ENCODE measurements at regions not wholly inside any gene's neighbourhood (a gene's known extent, or its start where the extent isn't known, plus 50 kb on each side); places are given as distances from the start of the nearest gene placed in this dataset.

DNA sequence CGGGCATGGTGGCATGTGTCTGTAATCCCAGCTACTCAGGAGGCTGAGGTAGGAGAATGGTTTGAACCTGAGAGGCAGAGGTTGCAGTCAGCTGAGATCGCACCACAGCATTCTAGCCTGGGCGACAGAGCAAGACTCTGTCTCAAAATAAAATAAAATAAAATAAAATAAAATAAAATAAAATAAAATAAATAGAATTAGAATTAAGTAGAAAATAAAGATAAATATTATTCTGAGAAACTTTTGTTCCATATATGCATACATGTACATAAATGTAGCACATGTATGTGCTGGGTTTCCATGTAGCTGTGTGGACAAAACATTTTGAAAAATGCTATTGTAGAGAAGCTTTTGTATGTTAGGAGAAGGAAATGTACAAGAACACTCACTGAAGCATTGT lies 129.4 kb upstream of the VLDLR start:
- H3K4ac ChIP-seq (ENCODE audit: low read depth, low read length): no peak overlapping the region
- peaks cover 3% of the 10 kb centered on the region for H3K4me1 ChIP-seq (ENCODE audit: control insufficient read depth, low read depth, low read length)
- H2BK120ac ChIP-seq (ENCODE audit: low read depth, low read length): no peak overlapping the region
- no peak overlapping the region for H3K27ac ChIP-seq (ENCODE audit: low read depth, low read length)
- no peak overlapping the region for H3K23ac ChIP-seq (ENCODE audit: low read length)
- H4K8ac ChIP-seq (ENCODE audit: low read depth, low read length): no peak overlapping the region
- H2AK5ac ChIP-seq (ENCODE audit: low read length): no peak overlapping the region
- WGBS (ENCODE audit: extremely low coverage, insufficient coverage, low lambda C conversion rate): no CpG with 5 or more reads among the region's 3 CpGs
- no peaks in the 10 kb centered on the region for H3K27me3 ChIP-seq (ENCODE audit: insufficient read depth, low read length, poor library complexity)
- no peaks in the 10 kb centered on the region for H3K79me2 ChIP-seq (ENCODE audit: control insufficient read depth, insufficient read depth, low read length)
- no peak overlapping the region for H3K18ac ChIP-seq (ENCODE audit: low read length)
- no peak overlapping the region for H3K4me2 ChIP-seq (ENCODE audit: low read length)
- H3K36me3 ChIP-seq (ENCODE audit: control insufficient read depth, insufficient read depth, low read length): no peaks in the 10 kb centered on the region
- no peak overlapping the region for H2BK5ac ChIP-seq (ENCODE audit: low read length)
- no peak overlapping the region for H3K9ac ChIP-seq (ENCODE audit: low read length)
- H3K56ac ChIP-seq (ENCODE audit: low read length): no peak overlapping the region
- no peak overlapping the region for H2BK15ac ChIP-seq (replicated peaks; ENCODE audit: low read depth)
- H3K79me1 ChIP-seq (ENCODE audit: low read length): no peaks in the 10 kb centered on the region
- no peak overlapping the region for H4K5ac ChIP-seq (ENCODE audit: low read length)
- no peak overlapping the region for H3K4me3 ChIP-seq (ENCODE audit: low read length)
- DNase-seq: no peak

DNA sequence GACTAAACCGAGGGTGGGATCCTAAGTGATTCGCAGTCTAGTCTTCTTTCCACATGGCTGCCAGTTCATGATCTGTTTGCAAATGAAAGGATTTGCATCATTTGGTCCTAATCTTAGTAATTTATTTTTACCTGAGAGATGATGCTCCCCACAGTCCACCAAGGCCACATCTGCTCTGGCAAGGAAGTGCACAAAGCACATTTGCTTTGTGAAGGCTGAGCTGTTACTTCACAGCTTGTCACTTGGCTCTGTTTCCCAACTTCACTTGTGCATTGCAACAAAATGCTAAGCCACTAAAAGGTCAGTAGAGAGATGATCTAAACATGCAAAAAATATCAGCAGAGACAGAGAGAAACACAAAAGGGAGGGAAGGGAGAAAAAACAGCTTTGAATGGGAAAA lies 128.5 kb upstream of the VLDLR start:
- WGBS (ENCODE audit: extremely low coverage, insufficient coverage, low lambda C conversion rate): no CpG with 5 or more reads among the region's 2 CpGs
- no peak overlapping the region for H2BK5ac ChIP-seq (ENCODE audit: low read length)
- H3K79me1 ChIP-seq (ENCODE audit: low read length): no peaks in the 10 kb centered on the region
- DNase-seq: no peak
- H3K4me2 ChIP-seq (ENCODE audit: low read length): no peak overlapping the region
- H3K4me3 ChIP-seq (ENCODE audit: low read length): no peak overlapping the region
- no peak overlapping the region for H3K18ac ChIP-seq (ENCODE audit: low read length)
- no peak overlapping the region for H3K4ac ChIP-seq (ENCODE audit: low read depth, low read length)
- H3K27me3 ChIP-seq (ENCODE audit: insufficient read depth, low read length, poor library complexity): no peaks in the 10 kb centered on the region
- no peak overlapping the region for H2AK5ac ChIP-seq (ENCODE audit: low read length)
- no peak overlapping the region for H3K23ac ChIP-seq (ENCODE audit: low read length)
- no peak overlapping the region for H3K27ac ChIP-seq (ENCODE audit: low read depth, low read length)
- H3K36me3 ChIP-seq (ENCODE audit: control insufficient read depth, insufficient read depth, low read length): no peaks in the 10 kb centered on the region
- peaks cover 6% of the 10 kb centered on the region for H3K4me1 ChIP-seq (ENCODE audit: control insufficient read depth, low read depth, low read length)
- H4K5ac ChIP-seq (ENCODE audit: low read length): no peak overlapping the region
- no peak overlapping the region for H3K9ac ChIP-seq (ENCODE audit: low read length)
- H4K8ac ChIP-seq (ENCODE audit: low read depth, low read length): no peak overlapping the region
- no peak overlapping the region for H3K56ac ChIP-seq (ENCODE audit: low read length)
- H3K79me2 ChIP-seq (ENCODE audit: control insufficient read depth, insufficient read depth, low read length): no peaks in the 10 kb centered on the region
- H2BK120ac ChIP-seq (ENCODE audit: low read depth, low read length): no peak overlapping the region
- no peak overlapping the region for H2BK15ac ChIP-seq (replicated peaks; ENCODE audit: low read depth)

DNA sequence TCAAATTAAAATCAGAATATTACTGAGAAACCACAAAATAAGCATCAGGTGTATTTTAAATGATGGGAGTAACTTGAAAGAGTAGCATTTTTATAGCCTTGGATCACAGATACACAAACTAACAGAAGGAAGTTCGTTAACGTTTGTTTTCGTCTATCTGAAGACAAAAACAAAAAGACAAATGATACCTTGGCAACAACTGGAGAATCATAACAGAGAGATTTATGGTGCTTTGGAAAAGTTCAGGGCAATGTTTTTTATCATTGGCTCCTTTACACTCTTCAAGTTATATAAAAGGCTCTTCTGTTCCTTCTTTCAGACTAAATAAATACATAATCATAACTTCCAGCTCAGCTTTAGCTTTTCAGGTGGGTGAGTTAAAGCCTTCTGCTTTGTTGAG lies 128.1 kb upstream of the VLDLR start:
- Histone ChIP-seq H3K27me3 (ENCODE audit: insufficient read depth, low read length, poor library complexity) (no peaks in the 10 kb centered on the region), H3K36me3 (ENCODE audit: control insufficient read depth, insufficient read depth, low read length) (no peaks in the 10 kb centered on the region), H3K79me2 (ENCODE audit: control insufficient read depth, insufficient read depth, low read length) (no peaks in the 10 kb centered on the region), H3K4me2 (ENCODE audit: low read length) (no peak overlapping the region), H3K9ac (ENCODE audit: low read length) (no peak overlapping the region), H3K27ac (ENCODE audit: low read depth, low read length) (no peak overlapping the region), H3K4ac (ENCODE audit: low read depth, low read length) (no peak overlapping the region), H3K56ac (ENCODE audit: low read length) (no peak overlapping the region), H3K4me3 (ENCODE audit: low read length) (no peak overlapping the region), H3K79me1 (ENCODE audit: low read length) (no peaks in the 10 kb centered on the region), H2BK5ac (ENCODE audit: low read length) (no peak overlapping the region), H4K5ac (ENCODE audit: low read length) (no peak overlapping the region), H3K18ac (ENCODE audit: low read length) (no peak overlapping the region), H2AK5ac (ENCODE audit: low read length) (no peak overlapping the region), H2BK15ac (replicated peaks; ENCODE audit: low read depth) (no peak overlapping the region), H2BK120ac (ENCODE audit: low read depth, low read length) (no peak overlapping the region), H4K8ac (ENCODE audit: low read depth, low read length) (no peak overlapping the region), H3K23ac (ENCODE audit: low read length) (no peak overlapping the region), H3K4me1 (ENCODE audit: control insufficient read depth, low read depth, low read length) (peaks cover 6% of the 10 kb centered on the region)
- no CpG with 5 or more reads among the region's 3 CpGs for WGBS (ENCODE audit: extremely low coverage, insufficient coverage, low lambda C conversion rate)
- no peak for DNase-seq

DNA sequence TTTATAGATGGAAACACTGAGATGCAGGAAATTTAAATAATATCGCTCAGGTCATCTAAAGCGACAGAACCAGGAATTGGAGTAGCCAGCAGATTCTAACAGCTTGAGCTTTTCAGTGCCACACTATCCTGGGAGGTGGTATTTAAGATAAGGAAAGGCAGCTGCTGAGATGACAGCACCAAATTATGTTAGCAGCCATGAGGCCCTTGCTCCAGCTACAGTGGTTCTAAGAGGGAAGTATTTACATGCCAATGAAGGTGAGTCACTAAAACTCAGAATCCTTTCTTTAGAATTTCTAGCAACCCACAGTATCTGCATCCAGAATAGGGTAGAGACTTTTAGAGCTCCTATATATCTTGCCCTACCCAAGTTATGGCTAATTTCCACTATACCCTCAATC lies 127.0 kb upstream of the VLDLR start:
- no peak overlapping the region for H2BK5ac ChIP-seq (ENCODE audit: low read length)
- H3K23ac ChIP-seq (ENCODE audit: low read length): no peak overlapping the region
- H3K56ac ChIP-seq (ENCODE audit: low read length): no peak overlapping the region
- no peak overlapping the region for H2AK5ac ChIP-seq (ENCODE audit: low read length)
- H3K4ac ChIP-seq (ENCODE audit: low read depth, low read length): no peak overlapping the region
- WGBS (ENCODE audit: extremely low coverage, insufficient coverage, low lambda C conversion rate): no CpG with 5 or more reads among the region's 2 CpGs
- no peaks in the 10 kb centered on the region for H3K79me2 ChIP-seq (ENCODE audit: control insufficient read depth, insufficient read depth, low read length)
- no peak overlapping the region for H3K27ac ChIP-seq (ENCODE audit: low read depth, low read length)
- H3K79me1 ChIP-seq (ENCODE audit: low read length): no peaks in the 10 kb centered on the region
- H3K18ac ChIP-seq (ENCODE audit: low read length): no peak overlapping the region
- H3K27me3 ChIP-seq (ENCODE audit: insufficient read depth, low read length, poor library complexity): no peaks in the 10 kb centered on the region
- H3K9ac ChIP-seq (ENCODE audit: low read length): no peak overlapping the region
- H4K5ac ChIP-seq (ENCODE audit: low read length): no peak overlapping the region
- H4K8ac ChIP-seq (ENCODE audit: low read depth, low read length): no peak overlapping the region
- peak; percentile 93 for DNase-seq
- no peak overlapping the region for H3K4me3 ChIP-seq (ENCODE audit: low read length)
- H2BK15ac ChIP-seq (replicated peaks; ENCODE audit: low read depth): peak overlapping the region; percentile 23
- H3K4me1 ChIP-seq (ENCODE audit: control insufficient read depth, low read depth, low read length): peaks cover 6% of the 10 kb centered on the region
- H2BK120ac ChIP-seq (ENCODE audit: low read depth, low read length): no peak overlapping the region
- no peak overlapping the region for H3K4me2 ChIP-seq (ENCODE audit: low read length)
- no peaks in the 10 kb centered on the region for H3K36me3 ChIP-seq (ENCODE audit: control insufficient read depth, insufficient read depth, low read length)

DNA sequence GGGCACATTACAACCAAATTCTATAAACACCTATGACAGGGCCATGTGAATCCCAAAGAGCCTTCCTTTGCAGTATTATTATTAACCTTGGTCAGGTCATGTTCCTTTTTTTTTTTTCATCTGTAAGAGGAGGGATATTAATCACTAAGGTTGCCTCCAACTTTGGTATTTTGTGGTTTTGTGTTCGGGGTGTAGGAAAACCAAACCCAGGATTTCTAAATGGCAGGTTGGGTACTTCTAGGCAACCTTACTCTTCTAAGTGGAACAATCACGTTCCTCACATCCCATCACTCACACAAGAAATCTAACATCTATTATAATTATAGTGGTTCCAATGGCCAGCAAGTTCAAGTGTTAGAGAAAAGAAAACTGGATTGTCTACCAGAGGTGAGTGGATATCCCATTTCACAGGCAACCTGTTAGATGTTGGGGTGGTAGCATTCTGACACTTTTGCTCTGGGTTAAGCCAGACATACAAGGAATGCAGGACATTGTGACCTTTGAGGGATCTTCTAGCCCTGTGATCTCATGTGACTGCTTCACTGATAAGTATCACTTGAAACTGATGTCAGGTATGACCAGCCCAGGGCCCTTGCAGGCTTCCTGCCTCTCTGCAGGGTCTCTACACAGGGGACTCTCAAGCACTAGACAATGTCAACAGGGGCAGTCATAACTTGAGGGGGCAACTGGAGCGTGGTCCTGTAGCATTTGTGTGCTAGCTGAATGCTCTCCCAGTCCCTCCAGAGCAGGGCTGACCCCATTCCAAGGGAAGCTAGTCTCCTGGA lies 126.2 kb upstream of the VLDLR start:
- Histone ChIP-seq H2BK5ac (ENCODE audit: low read length) (no peak overlapping the region), H3K27me3 (ENCODE audit: insufficient read depth, low read length, poor library complexity) (no peaks in the 10 kb centered on the region), H2AK5ac (ENCODE audit: low read length) (no peak overlapping the region), H3K79me1 (ENCODE audit: low read length) (no peaks in the 10 kb centered on the region), H3K36me3 (ENCODE audit: control insufficient read depth, insufficient read depth, low read length) (no peaks in the 10 kb centered on the region), H3K4me2 (ENCODE audit: low read length) (no peak overlapping the region), H3K23ac (ENCODE audit: low read length) (no peak overlapping the region), H2BK120ac (ENCODE audit: low read depth, low read length) (no peak overlapping the region), H4K8ac (ENCODE audit: low read depth, low read length) (no peak overlapping the region), H3K27ac (ENCODE audit: low read depth, low read length) (no peak overlapping the region), H2BK15ac (replicated peaks; ENCODE audit: low read depth) (no peak overlapping the region), H3K4me1 (ENCODE audit: control insufficient read depth, low read depth, low read length) (peaks cover 6% of the 10 kb centered on the region), H3K56ac (ENCODE audit: low read length) (peak overlapping the region; percentile 26), H3K9ac (ENCODE audit: low read length) (no peak overlapping the region), H4K5ac (ENCODE audit: low read length) (no peak overlapping the region), H3K4ac (ENCODE audit: low read depth, low read length) (no peak overlapping the region), H3K79me2 (ENCODE audit: control insufficient read depth, insufficient read depth, low read length) (no peaks in the 10 kb centered on the region), H3K4me3 (ENCODE audit: low read length) (no peak overlapping the region), H3K18ac (ENCODE audit: low read length) (peak overlapping the region; percentile 11)
- WGBS (ENCODE audit: extremely low coverage, insufficient coverage, low lambda C conversion rate): no CpG with 5 or more reads among the region's 3 CpGs
- DNase-seq: peak; percentile 69

DNA sequence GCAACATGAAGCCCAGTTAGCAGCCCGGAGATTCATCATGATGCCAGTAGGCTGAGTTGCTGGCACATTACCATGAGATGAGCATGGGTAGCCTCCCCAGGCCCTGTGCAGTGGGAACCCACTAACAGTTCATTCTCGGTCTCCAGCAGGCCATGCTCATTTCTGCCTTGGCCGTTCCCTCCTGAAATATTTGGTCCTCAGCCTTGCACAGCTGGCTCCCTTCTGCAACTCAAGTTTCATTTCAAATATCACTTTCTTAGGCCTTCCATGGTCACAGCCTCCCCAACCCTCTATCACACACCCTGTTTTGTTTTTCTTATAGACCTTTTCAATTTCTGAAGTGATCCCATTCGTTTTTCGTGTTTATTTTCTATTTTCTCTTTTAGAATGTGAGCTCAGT lies 125.4 kb upstream of the VLDLR start:
- no peak overlapping the region for H3K56ac ChIP-seq (ENCODE audit: low read length)
- H4K8ac ChIP-seq (ENCODE audit: low read depth, low read length): no peak overlapping the region
- H3K4ac ChIP-seq (ENCODE audit: low read depth, low read length): no peak overlapping the region
- H3K79me2 ChIP-seq (ENCODE audit: control insufficient read depth, insufficient read depth, low read length): no peaks in the 10 kb centered on the region
- H2BK5ac ChIP-seq (ENCODE audit: low read length): no peak overlapping the region
- H3K4me1 ChIP-seq (ENCODE audit: control insufficient read depth, low read depth, low read length): peaks cover 6% of the 10 kb centered on the region
- no peak overlapping the region for H2BK15ac ChIP-seq (replicated peaks; ENCODE audit: low read depth)
- H3K79me1 ChIP-seq (ENCODE audit: low read length): no peaks in the 10 kb centered on the region
- no peak overlapping the region for H3K4me2 ChIP-seq (ENCODE audit: low read length)
- H3K23ac ChIP-seq (ENCODE audit: low read length): no peak overlapping the region
- no peak overlapping the region for H2AK5ac ChIP-seq (ENCODE audit: low read length)
- H3K18ac ChIP-seq (ENCODE audit: low read length): peak overlapping the region; percentile 11
- no peak overlapping the region for H3K27ac ChIP-seq (ENCODE audit: low read depth, low read length)
- no peak overlapping the region for H4K5ac ChIP-seq (ENCODE audit: low read length)
- no peak overlapping the region for H3K4me3 ChIP-seq (ENCODE audit: low read length)
- H2BK120ac ChIP-seq (ENCODE audit: low read depth, low read length): no peak overlapping the region
- DNase-seq: no peak
- H3K27me3 ChIP-seq (ENCODE audit: insufficient read depth, low read length, poor library complexity): no peaks in the 10 kb centered on the region
- no CpG with 5 or more reads among the region's 5 CpGs for WGBS (ENCODE audit: extremely low coverage, insufficient coverage, low lambda C conversion rate)
- H3K36me3 ChIP-seq (ENCODE audit: control insufficient read depth, insufficient read depth, low read length): no peaks in the 10 kb centered on the region
- no peak overlapping the region for H3K9ac ChIP-seq (ENCODE audit: low read length)
